ENCODE measurements at regions not wholly inside any gene's neighbourhood (a gene's known extent, or its start where the extent isn't known, plus 50 kb on each side); places are given as distances from the start of the nearest gene placed in this dataset.

DNA sequence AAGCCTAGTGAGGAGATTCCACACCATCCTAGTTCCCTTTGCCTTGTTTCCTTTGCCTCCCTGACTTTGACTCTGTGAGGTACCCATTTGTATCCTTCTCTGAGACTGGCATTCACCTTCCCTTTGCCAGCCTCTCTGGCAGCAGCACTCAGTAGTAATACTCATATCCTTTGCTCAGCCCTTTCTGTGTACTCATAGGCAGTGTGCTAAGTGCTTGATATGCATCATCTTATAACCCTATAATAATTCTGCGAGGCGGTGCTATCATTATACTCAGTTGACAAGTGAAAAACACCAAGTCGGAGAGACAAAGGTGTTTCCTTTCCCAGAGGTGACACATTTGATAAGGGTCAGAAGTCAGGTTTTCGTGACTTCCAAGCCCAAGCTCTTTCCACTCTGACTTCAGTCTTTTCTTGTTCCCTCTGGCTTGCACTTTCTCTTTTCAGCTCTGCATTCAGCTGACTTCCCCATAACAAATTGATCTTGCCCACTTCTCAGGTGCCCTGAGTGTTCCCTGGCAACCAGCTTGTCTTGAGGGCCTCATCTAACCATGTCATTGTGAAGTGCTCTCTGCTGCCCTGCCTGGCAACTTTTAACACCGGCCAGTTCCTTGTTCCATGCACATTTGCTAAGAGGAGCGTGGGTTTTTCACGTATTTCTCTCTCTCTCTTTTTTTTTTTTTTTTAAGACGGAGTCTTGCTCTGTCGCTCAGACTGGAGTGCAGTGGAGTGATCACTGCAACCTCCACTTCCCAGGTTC lies 94.5 kb upstream of the UPP2 start:
- DNase-seq (ENCODE audit: low read depth), result no peak

DNA sequence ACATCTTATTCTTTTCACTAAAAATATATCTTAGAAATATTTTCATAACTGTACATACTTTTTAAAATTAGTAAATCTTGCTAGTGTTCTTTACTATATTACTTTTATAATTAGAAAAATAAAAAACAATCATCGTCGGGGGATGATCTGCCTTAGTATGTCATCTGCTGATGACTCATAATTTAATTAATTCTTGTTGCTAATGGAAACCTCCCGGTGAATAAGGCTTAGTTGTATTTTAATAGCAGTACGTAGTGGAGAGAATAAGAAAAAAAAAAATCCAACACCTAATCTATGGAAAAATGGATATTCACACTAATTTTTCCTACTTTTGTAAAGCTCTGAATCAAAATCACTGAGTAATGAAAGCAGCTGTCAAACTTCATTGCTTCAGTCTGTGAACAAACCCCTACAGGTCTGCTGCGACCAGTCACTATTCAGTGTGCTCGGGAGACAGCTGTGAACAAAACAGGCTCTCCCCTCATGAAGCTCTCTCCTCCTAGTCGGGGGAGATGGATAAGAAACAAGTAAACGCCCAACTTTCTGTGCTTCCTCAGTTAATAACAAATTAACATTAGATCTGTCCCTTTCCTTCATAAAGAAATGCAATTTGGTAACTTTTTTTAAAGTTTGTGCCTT lies 97.4 kb upstream of the UPP2 start:
- DNase-seq (ENCODE audit: low read depth), result no peak

DNA sequence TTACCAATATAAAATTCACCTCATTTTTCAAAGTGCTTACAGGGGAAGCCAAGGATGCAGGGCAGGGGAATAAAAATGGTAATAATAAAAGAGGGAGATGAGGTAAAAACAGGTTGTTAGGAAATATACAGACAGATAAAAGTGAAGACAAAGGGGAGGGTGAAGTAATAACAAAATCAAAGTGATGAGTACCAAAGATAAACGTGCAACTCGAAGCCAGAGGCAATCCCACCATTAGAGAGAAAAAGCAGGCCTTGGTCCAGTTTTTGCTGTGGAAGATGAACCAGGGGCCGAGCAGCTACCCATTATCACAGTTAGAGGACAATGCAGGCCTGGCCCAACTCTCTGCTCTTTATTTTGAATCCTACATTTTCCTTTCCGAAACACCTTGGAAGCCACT lies 99.6 kb upstream of the UPP2 start:
- no peak for DNase-seq (ENCODE audit: low read depth)

DNA sequence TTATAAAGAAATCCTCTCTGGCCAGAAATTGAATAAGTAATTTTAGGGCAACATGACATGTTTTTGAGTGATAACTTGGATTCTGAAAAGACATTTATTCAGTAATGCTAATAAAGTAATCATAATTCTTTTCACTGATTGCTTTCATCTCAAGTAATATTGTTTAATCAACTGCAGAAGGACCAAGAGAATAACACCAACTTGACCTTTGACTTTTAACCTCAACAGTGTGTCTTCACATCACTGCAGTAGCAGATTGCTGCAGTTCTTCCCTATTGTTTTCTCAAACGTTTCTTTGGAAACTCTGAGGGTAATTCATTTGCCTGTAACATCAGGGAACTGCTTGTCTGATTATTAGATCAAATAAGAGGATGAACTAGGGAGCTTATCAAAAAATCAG lies 104.9 kb upstream of the UPP2 start:
- no peak for DNase-seq (ENCODE audit: low read depth)

DNA sequence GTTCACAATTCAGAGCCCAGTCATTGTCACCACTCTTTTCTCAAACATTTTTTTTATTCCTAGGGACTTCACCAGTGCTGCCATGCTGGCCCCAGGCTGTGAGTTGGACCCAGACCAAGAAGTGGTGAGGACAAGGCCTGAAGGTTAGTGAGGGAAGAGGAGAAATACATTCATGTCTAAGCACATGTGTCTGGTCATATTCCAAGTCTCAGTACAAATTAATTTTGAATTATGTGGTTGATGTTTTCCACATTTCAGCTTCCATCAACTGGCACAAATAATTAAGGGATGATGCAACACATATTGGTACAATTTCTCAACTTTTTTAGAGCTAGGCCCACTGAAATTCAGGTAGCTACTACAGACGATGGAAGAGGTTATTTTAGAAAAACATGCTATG lies 106.6 kb upstream of the UPP2 start:
- DNase-seq (ENCODE audit: low read depth), result no peak

DNA sequence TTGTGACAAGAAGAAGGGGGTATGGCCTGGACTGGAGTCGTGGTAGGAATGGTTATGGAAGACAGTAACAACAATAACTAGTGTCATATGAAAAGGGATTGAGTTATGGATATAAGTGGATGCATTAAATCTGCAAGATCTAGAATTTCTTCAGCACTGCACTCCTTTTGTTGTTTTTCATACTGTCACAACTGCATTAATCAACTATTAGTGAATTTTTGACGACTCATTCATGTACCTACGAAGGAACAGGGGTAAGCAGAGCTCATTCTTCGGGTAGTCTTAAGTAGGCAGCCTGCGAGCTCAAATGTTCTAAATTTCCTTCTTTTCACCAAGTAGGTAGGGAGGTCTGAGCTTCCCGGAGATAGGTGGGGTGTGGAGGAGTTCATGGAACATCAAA lies 109.7 kb upstream of the UPP2 start:
- no peak for DNase-seq (ENCODE audit: low read depth)

DNA sequence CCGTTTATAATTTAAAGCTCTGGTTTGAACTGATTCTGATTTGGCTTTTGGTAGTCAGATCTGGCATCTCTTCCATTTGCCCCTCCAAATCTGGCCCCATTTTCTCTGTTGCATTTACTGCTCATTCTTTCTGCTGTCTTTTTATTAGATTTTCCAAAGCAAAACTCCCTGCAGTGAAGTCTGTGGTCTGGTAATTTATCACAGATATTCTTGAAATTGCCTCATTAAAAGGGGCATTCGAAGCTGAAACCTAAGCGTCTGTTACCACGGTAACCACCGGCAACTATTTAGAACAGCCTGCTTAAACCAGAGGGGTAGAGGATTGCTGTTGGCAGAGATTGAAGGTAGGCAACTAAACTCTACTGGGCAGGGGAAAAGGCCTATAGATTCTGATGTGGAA lies 111.5 kb upstream of the UPP2 start:
- DNase-seq (ENCODE audit: low read depth), result no peak

DNA sequence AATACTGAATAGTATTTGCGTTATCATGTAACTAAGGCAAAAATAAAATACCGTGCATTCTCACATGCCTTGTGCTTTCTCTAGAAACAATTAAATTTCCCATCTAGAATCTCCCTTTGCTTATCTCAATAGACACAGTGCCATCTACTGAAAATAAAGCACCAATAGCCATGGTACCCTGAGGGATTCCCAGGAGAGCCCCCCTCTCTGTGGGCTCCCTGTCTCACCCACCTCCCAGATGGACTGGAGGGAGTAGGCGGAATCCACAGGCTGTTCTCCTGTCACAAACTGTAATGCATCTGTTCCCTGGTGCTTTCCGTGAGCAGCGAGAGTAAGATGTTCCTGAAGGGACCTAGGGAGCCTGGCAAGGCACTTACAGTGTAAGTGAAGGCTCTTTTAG lies 112.4 kb upstream of the UPP2 start:
- no peak for DNase-seq (ENCODE audit: low read depth)

DNA sequence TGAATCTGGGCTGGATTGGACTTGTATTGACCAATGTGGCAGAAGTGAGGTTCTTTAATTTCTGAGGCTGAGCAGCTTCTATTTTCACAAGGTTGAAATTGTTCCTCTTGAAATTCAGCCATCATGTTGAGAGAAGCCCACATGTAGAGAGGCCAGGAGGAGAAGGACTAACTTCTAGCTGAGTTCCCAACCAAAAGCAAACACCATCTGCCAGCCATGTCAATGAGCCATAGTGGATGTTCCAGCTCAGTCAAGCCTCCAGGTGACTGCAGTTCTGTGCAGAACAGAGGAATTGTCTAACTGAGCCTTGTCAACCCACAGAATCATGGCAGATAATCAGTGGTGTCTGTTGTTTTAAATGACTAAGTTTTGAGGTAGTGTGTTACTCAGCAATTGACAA lies 110.6 kb upstream of the ACVR1 start:
- no peak for DNase-seq (ENCODE audit: low read depth)

DNA sequence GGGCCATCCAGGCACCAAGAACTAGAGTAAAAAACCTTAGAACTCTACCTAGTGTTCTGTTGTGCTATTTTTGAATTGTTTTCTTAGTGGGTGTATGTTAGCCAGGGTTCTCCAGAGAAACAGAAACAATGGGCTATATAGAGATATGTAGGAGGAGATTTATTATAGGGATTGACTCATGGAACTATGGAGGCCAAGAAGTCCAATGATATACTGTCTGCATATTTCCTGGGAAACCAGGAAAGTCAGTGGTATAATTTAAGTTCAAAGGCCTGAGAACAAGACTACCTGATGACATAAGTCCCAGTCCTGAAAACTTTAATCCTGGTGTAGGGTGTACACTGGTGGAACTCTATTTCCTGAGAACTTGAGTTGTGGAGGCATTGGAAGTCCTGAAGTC lies 108.7 kb upstream of the ACVR1 start:
- no peak for DNase-seq (ENCODE audit: low read depth)

DNA sequence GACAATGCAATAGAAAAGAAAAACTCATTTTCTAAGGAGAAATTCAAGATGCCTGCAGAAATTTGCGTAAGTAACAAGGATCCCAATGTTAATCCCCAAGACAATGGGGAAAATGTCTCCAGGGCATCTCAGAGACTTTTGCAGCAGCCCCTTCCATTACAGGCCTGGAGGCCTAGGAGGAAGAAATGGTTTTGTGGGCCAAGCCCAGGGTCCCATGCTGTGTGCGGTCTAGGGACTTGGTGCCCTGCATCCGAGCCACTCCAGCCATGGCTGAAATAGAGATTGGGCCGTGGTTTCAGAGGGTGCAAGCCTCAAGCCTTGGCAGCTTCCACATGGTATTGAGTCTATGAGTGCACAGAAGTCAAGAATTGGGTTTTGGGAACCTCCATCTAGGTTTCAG lies 103.9 kb upstream of the ACVR1 start:
- DNase-seq (ENCODE audit: low read depth), result no peak

DNA sequence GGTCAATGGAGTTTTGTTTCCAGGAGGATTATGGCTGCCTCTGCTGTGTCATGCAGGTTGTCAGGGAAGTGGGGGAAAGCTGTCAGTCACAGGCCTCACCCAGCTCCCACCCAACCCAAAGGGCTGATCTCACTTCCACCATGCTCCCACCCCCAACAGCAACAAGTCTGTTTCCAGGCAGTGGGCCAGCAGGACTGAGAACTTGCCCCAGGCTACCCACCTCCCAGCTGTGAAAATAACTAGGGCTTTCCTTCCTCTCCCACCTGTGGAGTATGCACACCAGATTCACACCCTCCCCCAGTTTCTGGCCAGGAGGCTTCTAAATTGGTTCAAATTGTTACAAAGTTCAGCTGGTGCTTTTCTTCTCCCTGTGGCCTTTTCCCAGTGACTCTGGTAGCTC lies 95.6 kb upstream of the ACVR1 start:
- no peak for DNase-seq (ENCODE audit: low read depth)

DNA sequence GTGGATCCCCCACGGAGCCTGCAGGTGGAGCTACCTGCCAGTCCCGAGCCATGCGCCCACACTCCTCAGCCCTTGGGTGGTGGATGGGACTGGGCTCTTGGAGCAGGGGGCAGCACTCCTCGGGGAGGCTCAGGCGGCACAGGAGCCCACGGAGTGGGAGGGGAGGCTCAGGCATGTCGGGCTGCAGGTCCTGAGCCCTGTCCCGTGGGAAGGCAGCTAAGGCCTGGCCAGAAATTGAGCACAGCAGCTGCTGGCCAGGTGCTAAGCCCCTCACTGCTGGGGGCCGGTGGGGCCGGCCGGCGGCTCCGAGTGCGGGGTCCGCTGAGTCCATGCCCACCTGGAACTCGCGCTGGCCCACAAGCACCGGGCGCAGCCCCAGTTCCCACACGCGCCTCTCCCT lies 91.7 kb upstream of the ACVR1 start:
- no peak for DNase-seq (ENCODE audit: low read depth)

DNA sequence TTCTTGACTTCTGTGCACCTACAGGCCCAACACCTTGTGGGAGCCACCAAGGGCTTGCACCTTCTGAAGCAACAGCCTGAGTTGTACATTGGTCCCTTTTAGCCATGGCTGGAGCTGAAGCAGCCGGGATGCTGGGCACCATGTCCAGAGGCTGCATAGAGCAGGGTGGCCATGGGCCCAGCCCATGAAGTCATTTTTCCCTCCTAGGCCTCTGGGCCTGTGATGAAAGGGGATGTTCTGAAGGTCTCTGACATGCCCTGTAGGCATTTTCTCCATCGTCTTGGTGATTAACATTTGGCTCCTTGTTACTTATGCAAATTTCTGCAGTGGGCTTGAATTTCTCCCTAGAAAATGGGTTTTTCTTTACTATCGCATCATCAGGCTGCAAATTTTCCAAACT lies 83.1 kb upstream of the ACVR1 start:
- no peak for DNase-seq (ENCODE audit: low read depth)

DNA sequence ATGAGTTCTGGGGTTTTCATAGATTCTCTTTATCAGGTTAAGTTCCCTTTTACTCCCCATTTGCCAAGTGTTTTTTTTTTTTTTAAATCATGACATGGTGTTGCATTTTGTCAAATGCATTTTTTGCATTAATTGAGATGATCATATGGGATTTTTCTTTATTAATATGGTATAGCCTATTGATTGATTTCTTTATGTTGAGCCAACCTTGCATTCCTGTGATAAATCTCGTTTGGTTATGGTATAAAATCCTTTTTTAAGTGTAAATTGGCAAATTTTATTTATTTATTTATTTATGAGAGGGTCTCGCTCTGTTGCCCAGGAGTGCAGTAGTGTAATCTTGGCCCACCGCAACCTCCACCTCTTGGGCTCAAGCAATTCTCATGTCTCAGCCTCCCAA lies 81.5 kb upstream of the ACVR1 start:
- DNase-seq (ENCODE audit: low read depth), result no peak

DNA sequence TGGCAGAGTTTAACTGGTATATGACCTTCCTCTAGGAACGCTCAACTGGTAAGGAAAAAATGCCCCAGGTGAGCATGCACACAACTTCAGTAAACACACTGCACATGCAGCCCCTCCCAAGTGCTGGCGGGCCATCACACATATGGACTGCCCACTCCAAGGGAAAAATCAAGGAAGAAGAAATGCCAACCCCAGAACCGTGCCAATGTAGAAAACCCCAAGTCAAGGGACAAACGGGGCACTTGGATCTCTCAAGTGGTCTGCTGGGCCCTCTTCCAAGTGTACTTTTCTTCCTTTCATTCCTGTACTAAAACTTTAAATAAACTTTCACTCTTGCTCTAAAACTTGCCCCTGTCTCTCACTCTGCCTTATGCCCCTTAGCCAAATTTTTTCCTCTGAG lies 76.4 kb upstream of the ACVR1 start:
- no peak for DNase-seq (ENCODE audit: low read depth)

DNA sequence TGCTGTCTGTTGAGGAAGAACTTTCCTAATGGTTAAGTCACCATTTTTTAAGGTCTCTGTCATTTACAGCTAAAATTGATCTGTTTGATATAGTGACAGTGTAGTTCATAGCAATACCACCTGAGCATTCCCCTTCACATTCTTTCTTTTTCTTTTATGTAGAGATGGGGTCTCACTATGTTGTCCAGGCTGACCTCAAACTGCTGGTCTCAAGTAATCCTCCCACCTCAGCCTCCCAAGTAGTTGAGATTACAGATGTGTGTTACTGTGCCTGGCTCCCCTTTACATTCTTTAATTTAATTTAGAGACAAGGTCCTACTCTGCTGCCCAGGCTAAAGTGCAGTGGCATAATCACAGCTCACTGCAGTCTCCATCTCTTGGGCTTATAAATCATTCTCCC lies 72.7 kb upstream of the ACVR1 start:
- DNase-seq (ENCODE audit: low read depth), result no peak

DNA sequence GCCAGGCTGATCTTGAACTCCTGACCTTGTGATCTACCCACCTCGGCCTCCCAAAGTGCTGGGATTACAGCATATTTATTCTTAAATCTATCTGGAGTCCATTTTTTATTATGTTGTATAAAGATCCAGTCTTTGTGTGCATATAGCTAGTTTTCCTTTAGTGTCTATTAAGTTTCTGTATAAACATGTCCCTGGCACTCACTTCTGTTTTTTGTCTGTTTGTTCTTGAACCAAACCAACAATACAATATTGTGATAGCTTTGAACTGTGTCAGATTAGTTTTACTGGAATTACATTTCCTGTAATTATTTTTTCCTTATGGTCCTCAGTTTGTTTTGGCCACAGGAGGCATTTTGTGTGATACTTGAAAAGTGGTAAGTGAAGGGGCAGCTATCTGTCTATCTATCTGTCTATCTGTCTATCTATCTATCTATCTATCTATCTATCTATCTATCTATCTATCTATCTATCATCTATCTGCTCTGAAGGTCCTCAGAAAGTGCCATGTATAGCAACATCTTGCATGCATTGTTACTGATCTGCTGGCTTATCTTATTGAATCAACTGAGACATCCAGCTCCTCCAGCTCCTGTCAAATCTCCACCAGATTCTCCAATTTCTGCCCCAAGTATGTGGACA lies 70.9 kb upstream of the ACVR1 start:
- no peak for DNase-seq (ENCODE audit: low read depth)

DNA sequence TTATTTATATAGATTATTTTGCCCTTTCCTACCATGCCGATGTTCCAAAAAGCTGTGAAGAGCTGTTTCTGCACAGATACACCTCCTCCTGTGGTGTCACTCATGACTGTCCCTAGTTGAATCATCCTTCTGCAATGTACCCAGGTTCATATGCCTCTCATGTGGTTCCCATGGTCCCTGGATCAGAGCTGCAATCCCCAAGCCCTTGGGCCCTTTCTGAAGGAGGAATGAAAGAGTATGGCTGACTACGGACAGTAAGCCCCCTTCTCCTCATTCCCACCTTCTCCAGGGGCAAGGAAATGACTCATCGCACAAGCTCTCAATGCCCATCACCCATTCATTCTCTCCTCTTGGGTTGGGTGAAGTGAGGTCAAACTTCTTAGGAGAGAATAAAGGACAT lies 63.9 kb upstream of the ACVR1 start:
- no peak for DNase-seq (ENCODE audit: low read depth)

DNA sequence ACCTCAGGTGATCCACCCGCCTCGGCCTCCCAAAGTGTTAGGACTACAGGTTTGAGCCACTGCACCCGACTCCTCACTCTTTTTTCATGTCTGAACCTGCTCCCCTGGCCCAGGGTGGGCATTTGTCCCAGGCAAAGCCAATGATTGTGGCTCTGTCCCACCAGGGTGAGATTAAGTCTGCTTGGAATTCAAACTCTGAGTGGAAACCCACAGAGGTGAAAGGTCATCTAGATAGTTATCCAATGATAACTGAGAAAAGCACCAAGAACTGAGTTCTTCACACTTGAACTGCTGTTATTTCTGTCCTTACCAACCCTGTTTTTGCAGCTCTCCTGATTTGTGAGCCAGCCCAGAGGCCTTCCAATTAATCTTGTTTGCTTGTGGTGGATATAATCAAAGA lies 62.4 kb upstream of the ACVR1 start:
- DNase-seq (ENCODE audit: low read depth), result no peak

DNA sequence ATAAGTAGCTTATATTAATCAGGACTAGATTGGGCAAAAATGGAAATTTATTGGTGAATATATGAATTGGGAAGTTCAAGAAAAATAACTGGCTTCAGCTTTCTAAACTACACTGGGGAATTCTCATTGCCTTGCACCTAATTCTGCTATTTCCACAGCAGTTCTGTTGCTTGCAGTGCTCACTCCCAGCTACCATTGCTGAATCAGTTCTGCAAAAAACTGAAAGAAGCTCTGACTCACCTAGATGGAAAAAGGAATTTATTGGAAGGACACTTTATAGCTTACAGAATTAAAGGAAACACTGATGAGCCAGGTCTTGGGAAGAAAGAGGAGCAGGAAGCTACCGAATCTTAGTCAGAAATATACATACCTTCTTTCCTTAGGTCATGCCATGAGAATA lies 60.3 kb upstream of the ACVR1 start:
- DNase-seq (ENCODE audit: low read depth), result no peak

DNA sequence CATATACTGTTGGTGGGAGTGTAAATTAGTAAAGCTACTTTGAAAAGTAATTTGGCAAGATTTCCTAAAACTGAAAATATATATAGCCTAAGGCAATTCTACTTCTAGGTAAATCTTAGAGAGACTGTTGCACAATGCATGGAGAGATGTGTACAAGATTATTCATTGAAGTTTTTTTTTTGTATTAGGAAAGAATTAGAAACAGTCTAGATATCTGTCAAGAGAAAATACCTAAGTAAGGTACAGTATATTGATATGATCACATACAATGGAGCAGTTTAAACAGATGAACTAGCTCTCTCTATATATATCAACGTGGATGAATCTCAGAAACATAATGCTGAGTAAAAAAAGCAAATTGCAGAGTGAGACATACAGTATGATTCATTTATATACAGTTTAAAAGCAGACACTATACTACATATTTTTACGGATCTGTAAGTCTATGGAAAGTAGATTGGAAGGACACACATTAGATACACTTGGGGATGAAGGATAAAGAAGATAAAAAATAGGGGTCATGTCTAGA lies 59.3 kb upstream of the ACVR1 start:
- no peak for DNase-seq (ENCODE audit: low read depth)

DNA sequence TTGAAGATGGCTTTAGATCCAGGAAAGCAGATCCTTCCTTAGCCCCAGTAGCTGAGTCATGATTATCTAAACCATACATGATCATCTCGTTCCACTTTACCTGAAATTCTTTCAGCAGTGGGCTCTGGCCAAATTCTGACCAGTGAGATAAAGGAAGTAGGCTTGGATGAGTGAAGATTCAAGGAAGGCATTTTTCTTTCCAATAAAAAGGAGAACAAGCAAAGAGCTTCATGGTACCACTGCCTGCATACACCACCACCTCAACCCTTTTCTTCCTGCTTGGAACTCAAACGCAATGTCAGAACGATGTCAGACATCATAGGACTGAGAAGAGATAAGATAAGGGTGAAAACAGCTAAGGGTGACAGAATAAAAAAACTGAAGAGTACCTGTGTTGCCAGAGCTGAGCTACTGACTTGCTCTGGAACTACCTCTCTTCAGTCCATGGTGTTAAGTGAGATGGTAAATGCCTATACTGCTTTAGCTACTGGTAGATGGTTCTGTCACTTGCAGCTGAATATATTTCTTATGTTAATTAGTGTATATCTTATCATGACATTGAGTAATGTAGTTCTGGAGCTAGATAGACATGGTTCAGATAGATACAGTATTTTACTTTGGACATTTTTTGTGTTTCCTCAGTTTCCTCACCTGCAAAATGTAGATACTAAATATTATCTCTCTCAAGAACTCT lies 58.7 kb upstream of the ACVR1 start:
- DNase-seq (ENCODE audit: low read depth), result no peak
